ENCODE measurements at regions not wholly inside any gene's neighbourhood (a gene's known extent, or its start where the extent isn't known, plus 50 kb on each side); places are given as distances from the start of the nearest gene placed in this dataset.

DNA sequence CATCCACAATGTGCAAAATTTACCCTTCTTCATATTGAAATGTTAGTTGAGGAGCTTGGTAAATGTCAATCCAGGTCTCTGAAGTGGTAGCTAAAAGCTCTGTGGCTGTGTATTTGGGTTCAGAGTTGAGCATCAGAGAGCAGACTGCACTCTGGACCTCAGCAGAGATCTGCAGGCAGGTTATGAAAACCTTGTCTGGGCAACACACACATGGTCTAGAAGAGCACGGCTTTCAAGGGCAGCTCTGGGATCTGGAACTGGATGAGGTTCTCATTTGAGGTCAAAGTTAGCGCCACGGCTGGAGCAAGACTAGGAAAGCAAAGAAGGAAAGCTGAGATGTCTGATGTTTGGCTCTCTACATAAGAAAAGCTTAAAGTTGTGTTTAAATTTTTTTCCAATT, 243.0 kb downstream of the SH3BP4 start:
- no peak for TF ChIP-seq ZNF274 (IDR thresholded peaks at IDR 0.05; ENCODE audit: low read length)
- TF ChIP-seq ZNF274 (tag by site-specific recombination; IDR thresholded peaks at IDR 0.05; ENCODE audit: borderline replicate concordance): no peak
- TF ChIP-seq ZNF670 (tag by site-specific recombination; IDR thresholded peaks at IDR 0.05; ENCODE audit: low read depth): no peak
- TF ChIP-seq, protein P1, sequence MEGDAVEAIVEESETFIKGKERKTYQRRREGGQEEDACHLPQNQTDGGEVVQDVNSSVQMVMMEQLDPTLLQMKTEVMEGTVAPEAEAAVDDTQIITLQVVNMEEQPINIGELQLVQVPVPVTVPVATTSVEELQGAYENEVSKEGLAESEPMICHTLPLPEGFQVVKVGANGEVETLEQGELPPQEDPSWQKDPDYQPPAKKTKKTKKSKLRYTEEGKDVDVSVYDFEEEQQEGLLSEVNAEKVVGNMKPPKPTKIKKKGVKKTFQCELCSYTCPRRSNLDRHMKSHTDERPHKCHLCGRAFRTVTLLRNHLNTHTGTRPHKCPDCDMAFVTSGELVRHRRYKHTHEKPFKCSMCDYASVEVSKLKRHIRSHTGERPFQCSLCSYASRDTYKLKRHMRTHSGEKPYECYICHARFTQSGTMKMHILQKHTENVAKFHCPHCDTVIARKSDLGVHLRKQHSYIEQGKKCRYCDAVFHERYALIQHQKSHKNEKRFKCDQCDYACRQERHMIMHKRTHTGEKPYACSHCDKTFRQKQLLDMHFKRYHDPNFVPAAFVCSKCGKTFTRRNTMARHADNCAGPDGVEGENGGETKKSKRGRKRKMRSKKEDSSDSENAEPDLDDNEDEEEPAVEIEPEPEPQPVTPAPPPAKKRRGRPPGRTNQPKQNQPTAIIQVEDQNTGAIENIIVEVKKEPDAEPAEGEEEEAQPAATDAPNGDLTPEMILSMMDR (tag by site-specific recombination; IDR thresholded peaks at IDR 0.05): no peak
- TF ChIP-seq ZFP3 (tag by site-specific recombination; IDR thresholded peaks at IDR 0.05; ENCODE audit: low read depth): no peak

Data from HEK293 (cell line).